GM19240 (cell line): ENCODE measurements at regions not wholly inside any gene's neighbourhood (a gene's known extent, or its start where the extent isn't known, plus 50 kb on each side); places are given as distances from the start of the nearest gene placed in this dataset.
"Not testable (repeated sequence)": the region's sequence is repeated elsewhere in the genome, so short reads cannot be mapped to it uniquely, and the experiment has no call there.

Experiments
- DNase-seq: peaks from one replicate; pipeline ENCODE4 v3.0.0; 2011; ENCODE audit warnings: low spot score; ENCODE audit not compliant: insufficient read length

DNA sequence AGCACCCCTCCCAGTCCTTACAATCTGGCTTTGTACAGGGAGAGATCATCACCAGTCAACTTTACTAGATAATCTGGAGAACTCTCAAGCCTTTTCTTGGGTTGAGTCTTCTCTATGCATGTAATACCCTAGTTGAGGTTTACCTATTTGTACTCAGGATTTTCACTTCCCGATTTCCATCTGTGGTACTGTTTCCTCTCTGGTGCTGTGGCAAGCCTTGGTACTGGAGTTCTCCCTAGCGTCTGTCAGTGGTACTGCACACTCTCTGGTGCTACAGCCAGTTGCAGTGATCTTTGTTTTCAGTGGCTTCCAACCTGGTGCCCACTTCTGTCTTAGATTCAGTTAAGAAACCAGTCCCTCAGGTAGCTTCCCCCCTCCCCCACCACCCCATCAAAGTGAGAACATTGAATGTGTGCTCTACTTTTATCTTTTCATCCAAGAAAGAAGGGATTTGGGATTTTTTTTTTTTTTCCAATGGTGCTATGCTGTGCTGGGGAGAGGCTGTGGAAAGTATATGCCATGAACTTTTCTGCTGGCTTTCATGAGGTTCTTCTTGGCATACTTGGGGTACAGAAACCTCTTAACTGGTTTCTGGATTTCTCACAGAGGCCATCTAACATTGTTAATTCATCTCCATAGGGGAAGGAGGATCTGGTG, 69.4 kb upstream of the EVL start:
- peak; percentile 72 for DNase-seq

DNA sequence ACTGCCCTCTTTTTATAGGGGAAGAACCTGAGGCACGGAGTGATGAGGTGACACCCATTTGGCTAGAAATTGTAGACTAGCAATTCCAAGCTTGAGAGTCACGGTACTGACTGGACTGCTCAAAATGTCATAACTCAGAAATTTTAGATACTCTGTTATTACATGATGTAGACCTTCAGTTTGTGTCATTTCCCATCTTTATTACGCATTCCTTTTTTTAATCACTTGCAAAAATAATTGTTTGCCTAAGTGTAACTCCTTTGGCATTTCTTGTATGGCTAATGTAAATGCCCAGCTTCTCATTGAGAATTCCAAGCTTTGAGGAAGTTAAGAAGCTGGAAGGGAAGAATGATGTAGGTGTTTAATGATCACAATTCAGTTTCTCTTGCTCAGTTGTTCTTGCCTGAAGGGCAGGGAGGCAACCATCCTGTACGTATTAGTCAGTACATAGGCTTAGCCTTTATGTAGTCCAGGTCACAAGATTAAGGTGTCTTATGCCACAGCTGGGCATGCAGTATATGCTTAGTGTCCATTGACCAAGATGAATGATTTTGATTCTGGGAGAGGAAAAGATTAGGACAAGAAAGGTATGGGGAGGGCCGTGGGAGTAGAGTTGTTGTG, 68.2 kb upstream of the EVL start:
- no peak for DNase-seq

DNA sequence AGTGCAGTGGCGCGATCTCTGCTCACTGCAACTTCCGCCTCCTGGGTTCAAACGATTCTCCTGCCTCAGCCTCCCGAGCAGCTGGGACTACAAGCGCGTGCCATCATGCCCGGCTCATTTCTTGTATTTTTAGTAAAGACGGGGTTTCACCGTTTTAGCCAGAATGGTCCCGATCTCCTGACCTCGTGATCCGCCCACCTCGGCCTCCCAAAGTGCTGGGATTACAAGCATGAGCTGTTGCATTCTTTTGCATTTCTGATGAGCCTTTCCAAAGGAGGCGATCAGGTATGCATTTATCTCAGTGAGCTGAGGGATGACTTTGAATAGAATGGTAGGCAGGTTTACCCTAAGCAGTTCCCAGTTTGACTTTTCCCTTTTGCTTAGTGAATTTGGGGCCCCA, 64.8 kb upstream of the EVL start:
- not testable (repeated sequence) for DNase-seq

DNA sequence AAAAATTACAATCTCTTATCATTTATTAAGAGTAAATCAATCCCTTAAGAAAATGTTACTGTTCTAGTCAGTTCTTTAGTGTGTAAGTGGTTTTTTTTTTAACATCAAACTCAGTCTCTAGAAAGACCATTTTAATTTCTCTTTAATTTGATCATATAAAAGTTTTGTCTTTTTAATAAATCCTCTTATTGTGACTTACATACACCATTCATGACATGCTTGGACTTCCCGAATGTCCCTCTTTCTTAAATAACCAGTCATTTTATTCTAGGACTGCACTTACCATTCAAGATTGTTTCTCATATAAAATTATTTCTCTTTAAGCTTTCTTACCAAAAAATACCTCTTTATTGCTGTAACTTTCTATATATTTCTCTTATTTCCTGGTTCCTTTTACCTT, 60.8 kb upstream of the EVL start:
- no peak for DNase-seq

DNA sequence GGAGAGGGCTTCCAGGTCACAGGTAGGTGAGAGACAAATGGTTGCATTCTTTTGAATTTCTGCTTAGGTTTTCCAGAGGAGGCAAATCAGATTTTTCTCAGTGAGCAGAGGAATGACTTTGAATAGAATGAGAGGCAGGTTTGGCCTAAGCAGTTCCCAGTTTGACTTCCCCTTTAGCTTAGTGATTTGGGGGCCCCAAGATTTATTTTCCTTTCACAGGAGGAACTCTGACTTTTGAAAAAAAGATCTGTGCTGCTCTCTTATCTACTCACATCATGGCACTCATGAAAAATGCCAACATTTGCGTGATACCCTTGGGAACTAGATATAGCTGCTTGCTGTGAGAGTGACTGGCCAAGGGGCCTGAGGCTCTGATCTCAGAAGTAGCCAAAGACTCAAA, 58.0 kb upstream of the EVL start:
- no peak for DNase-seq

DNA sequence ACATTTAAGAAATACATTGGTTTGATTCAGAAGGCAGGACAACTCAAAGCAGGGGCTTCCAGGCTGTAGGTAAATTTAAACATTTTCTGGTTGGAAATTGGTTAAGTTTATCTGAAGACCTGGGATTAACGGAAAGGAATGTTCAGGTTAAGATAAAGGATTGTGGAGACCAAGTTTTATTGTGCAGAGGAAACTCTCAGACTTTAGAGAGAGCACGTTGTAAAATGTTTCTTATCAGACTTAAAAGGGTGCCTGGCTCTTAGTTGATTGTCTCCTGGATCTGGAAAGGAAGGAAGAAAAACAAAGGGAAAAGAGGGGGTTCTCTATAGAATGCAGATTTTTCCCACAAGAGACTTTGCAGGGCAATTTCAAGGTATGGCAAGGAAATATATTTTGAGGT, 55.4 kb upstream of the EVL start:
- DNase-seq: not testable (repeated sequence)

DNA sequence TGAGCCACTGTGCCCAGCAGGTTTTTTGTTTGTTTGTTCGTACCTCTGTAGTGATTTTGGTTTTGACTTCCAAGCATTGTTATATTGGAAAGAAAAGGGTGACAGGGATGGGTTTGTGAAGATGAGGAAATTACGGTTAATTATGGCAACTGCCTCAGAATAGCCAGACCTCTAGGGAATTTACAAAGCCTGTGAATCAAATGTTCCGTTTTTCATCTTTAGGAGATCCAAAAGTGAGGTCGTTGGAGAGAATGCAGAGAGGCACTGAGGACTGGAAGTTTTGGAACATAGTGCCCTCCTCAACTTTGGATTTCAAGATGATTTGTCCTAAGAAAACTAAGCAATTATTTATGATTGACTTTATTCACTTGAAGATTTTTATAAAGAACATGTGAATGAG, 54.5 kb upstream of the EVL start:
- DNase-seq: no peak

DNA sequence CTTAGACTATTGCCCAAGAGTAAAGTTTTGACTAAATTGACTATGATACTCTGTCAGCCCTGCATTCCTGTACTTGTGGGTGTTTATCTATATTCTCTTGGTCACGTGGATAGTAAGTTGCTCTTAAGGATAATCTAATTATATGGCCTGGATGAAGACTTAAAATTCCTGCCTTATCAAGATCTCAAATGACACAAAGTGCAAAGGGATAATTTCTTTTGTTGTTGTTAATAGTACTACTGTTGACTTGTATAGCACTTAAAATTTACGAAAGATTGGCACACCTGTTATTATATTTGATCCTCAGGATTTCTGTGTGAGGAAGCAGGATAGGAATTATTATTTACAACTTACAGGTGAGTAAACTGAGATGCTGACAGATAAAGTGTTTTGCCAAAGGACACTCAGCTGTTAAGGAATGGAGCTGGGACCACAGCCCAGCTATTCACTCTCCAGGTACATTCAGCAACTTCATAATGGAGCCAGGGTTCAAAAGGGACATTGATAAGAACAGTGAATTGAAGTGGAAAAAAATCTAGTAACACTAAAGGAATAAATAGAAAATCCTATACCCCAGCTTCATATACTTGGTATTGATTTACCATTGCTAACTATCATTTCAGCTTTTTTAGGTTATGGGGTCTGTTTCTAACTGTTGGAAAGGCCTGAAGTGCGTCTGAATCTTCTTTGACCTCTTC, 53.4 kb upstream of the EVL start:
- no peak for DNase-seq

DNA sequence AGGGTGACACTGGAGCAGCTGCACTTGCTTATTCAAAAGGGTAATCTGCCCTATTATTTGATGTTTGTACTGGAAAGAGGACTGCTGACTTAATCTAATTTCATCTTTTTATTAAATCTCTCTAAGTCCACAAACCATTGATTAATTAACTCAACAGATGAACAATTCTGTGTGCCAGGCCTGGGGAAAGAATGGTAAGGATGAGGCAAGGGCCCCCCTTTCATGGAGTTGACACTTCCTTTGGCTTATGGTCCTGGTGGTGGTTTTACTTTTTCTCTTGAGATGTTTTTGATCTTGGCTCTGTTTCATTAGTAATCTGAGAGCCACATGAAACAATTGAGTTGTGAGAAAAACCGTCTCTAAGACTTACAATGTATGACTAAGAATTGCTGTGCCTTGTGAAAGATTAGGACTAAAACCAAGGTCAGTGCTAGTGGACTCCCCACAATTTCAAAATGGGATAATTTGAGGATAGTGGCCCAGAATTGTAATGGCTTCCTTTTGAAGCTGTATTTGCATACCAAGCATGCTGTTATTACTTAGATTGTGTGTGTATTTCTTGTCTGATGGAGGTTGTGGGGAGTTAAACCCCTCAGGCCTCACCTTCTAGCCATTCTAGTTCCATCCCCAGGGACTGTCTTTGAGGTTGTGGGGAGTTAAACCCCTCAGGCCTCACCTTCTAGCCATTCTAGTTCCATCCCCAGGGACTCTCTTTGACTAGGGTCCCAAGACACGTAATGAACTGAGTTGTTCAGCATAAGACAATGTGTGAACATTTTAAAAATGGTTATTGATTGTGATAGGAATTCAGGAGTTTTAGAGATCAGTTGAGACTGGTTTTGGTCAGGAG, 52.5 kb upstream of the EVL start:
- no peak for DNase-seq

DNA sequence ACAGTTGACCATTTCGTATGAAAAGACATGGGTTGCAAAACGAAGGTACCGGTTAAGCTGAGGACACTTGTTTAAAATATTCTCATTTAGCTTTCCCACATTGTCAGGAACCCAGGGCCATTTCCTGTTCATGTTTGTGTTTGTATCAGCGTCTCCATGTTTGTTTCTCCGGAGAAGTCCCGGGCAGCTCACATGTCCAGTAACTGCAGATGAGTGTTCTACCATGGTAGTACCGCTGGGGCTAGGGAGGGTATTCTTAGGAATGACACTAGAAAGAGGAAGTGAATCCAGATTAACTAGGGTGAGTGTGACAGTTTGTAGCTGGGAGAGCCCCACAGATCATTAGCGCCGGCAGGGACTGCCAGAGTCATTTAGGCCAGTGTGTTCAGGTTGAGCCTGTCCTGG, 50.0 kb upstream of the EVL start:
- peak; percentile 21 for DNase-seq
